ENCODE measurements at regions not wholly inside any gene's neighbourhood (a gene's known extent, or its start where the extent isn't known, plus 50 kb on each side); places are given as distances from the start of the nearest gene placed in this dataset.

DNA sequence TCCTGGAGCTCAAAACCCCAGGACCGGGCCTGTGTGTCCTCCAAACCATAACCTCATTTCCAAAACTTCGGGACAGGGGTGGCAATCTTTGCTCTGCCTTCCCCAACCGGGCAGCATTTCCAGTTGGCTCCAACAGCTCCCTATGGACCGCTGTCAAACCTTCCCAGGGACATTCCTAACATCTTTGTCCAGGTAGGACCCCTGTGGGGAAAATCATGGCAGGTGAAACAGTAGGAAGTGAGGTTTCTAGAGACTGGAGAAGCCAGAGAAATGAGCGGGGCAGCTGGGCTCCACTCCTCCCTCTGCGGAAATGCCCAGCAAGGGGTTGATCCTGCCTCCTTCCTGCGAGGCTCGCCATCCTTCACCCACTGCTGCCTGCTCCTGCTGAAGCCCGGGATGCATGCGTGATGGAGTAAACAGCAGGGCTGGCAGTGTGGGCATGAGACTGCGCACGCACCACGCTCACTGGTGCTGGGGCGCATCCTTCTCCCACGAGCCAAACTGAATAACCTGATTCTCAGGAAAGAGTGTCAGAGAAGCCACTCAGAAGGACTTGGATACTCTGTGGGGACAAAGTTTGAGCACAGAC lies 136.4 kb downstream of the BUD13 start:
- TF ChIP-seq, protein P1, sequence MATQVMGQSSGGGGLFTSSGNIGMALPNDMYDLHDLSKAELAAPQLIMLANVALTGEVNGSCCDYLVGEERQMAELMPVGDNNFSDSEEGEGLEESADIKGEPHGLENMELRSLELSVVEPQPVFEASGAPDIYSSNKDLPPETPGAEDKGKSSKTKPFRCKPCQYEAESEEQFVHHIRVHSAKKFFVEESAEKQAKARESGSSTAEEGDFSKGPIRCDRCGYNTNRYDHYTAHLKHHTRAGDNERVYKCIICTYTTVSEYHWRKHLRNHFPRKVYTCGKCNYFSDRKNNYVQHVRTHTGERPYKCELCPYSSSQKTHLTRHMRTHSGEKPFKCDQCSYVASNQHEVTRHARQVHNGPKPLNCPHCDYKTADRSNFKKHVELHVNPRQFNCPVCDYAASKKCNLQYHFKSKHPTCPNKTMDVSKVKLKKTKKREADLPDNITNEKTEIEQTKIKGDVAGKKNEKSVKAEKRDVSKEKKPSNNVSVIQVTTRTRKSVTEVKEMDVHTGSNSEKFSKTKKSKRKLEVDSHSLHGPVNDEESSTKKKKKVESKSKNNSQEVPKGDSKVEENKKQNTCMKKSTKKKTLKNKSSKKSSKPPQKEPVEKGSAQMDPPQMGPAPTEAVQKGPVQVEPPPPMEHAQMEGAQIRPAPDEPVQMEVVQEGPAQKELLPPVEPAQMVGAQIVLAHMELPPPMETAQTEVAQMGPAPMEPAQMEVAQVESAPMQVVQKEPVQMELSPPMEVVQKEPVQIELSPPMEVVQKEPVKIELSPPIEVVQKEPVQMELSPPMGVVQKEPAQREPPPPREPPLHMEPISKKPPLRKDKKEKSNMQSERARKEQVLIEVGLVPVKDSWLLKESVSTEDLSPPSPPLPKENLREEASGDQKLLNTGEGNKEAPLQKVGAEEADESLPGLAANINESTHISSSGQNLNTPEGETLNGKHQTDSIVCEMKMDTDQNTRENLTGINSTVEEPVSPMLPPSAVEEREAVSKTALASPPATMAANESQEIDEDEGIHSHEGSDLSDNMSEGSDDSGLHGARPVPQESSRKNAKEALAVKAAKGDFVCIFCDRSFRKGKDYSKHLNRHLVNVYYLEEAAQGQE (IDR thresholded peaks at IDR 0.05; ENCODE audit: insufficient read depth in 1 of 2, low read depth in 2 of 2, low read length in 1 of 2) = no peak
- TF ChIP-seq SIN3A (IDR thresholded peaks at IDR 0.05; ENCODE audit: borderline replicate concordance, insufficient read depth, low read depth, low read length) (no peak), TCF7L2 (IDR thresholded peaks at IDR 0.05; ENCODE audit: low read depth, low read length) (no peak), CTCF (IDR thresholded peaks at IDR 0.05) (no peak), POLR2AphosphoS5 (IDR thresholded peaks at IDR 0.05; ENCODE audit: low read depth, low read length) (no peak)
- ATAC-seq (no peak), DNase-seq (ENCODE audit: low read depth, low spot score) (no peak)
- in situ Hi-C loops (cut with HindIII; ENCODE audit: low pct_unique_long_range_greater_than_20kb, low sequenced_read_pairs) (no loop called here), intact Hi-C loops (cut with micrococcal nuclease; ENCODE audit: unreplicated experiment) (no loop called here)
- ChIA-PET CTCF (no interaction called here), POLR2A (no interaction called here)
- H3K36me3 ChIP-seq (ENCODE audit: control insufficient read depth, insufficient read depth, low read length) = no peaks in the 10 kb centered on the region
- no TSS peak for BruUV-seq (replicated peaks)
- H3K4me3 ChIP-seq (ENCODE audit: low read depth in 2 of 2, low read length in 2 of 2) = no peak overlapping the region
- H3K4me1 ChIP-seq (ENCODE audit: control insufficient read depth, insufficient read depth, low read length) = no peaks in the 10 kb centered on the region
- no peaks in the 10 kb centered on the region for H3K9me3 ChIP-seq (ENCODE audit: control insufficient read depth, insufficient read depth, low read depth, low read length)
- no peak overlapping the region for H3K27ac ChIP-seq (ENCODE audit: low read length)
- H3K27me3 ChIP-seq (ENCODE audit: control insufficient read depth, insufficient read depth, low read length) = no peaks in the 10 kb centered on the region; the same call in none of the 2 replicates

GRCh38 chr11:116631201-116631600 lies 141.6 kb downstream of the BUD13 start:
- ATAC-seq (no peak), DNase-seq (ENCODE audit: low read depth, low spot score) (no peak)
- Histone ChIP-seq H3K36me3 (ENCODE audit: control insufficient read depth, insufficient read depth, low read length) (no peaks in the 10 kb centered on the region), H3K27ac (ENCODE audit: low read length) (no peak overlapping the region), H3K4me3 (ENCODE audit: low read depth in 2 of 2, low read length in 2 of 2) (no peak overlapping the region), H3K9me3 (ENCODE audit: control insufficient read depth, insufficient read depth, low read depth, low read length) (no peaks in the 10 kb centered on the region), H3K4me1 (ENCODE audit: control insufficient read depth, insufficient read depth, low read length) (no peaks in the 10 kb centered on the region), H3K27me3 (ENCODE audit: control insufficient read depth, insufficient read depth, low read length) (peaks cover 6% of the 10 kb centered on the region; the same call in 1 of the 2 replicates)
- ChIA-PET CTCF (interaction anchor here (0.6 kb wide), 2 partner anchors 157 to 263 kb away, joined by 3 to 4 read pairs; no protein-coding TSS in a partner anchor), POLR2A (no interaction called here)
- intact Hi-C loops (cut with micrococcal nuclease; ENCODE audit: unreplicated experiment) (no loop called here), in situ Hi-C loops (cut with HindIII; ENCODE audit: low pct_unique_long_range_greater_than_20kb, low sequenced_read_pairs) (no loop called here)
- BruUV-seq (replicated peaks) = no TSS peak
- no peak for TF ChIP-seq TCF7L2 (IDR thresholded peaks at IDR 0.05; ENCODE audit: low read depth, low read length)
- no peak for TF ChIP-seq SIN3A (IDR thresholded peaks at IDR 0.05; ENCODE audit: borderline replicate concordance, insufficient read depth, low read depth, low read length)
- TF ChIP-seq, protein P1 (IDR thresholded peaks at IDR 0.05; ENCODE audit: insufficient read depth in 1 of 2, low read depth in 2 of 2, low read length in 1 of 2) = no peak
- TF ChIP-seq POLR2AphosphoS5 (IDR thresholded peaks at IDR 0.05; ENCODE audit: low read depth, low read length) = no peak
- no peak for TF ChIP-seq CTCF (IDR thresholded peaks at IDR 0.05)
